H1 (cell line): ENCODE measurements at regions not wholly inside any gene's neighbourhood (a gene's known extent, or its start where the extent isn't known, plus 50 kb on each side); places are given as distances from the start of the nearest gene placed in this dataset.

Experiments used
- CBX5 ChIP-seq: fragments of 300-800, 300-1000 bp; sonication (generic); IDR thresholded peaks from 2 replicates; pipeline ENCODE4 v1.7.1; 2016; ENCODE audit warnings: antibody characterized with exemption, low read length, low read depth
- CTCF ChIP-seq, 3 experiments: IDR thresholded peaks; 1 replicate in 2 of 3; 2 replicates in 1 of 3; pipeline versions ENCODE4 v1.5.1 to v1.6.1; 2011; ENCODE audit warnings: low read length in 3 of 3, mild to moderate bottlenecking in 3 of 3, inconsistent platforms in 2 of 3, low read depth in 1 of 3, moderate library complexity in 1 of 3; ENCODE audit not compliant: insufficient read depth in 1 of 3; ENCODE audit errors: control extremely low read depth in 1 of 3
- EP300 ChIP-seq, 2 experiments: IDR thresholded peaks; 1 replicate in 1 of 2; 2 replicates in 1 of 2; pipeline ENCODE4 v1.6.1; 2011 to 2012; ENCODE audit warnings: low read depth in 2 of 2, low read length in 2 of 2, mild to moderate bottlenecking in 2 of 2, borderline replicate concordance in 1 of 2, inconsistent platforms in 1 of 2, moderate library complexity in 1 of 2
- KDM4A ChIP-seq: IDR thresholded peaks from one replicate; pipeline ENCODE4 v1.7.1; 2012; ENCODE audit warnings: low read depth, mild to moderate bottlenecking, moderate library complexity, low read length, inconsistent platforms; ENCODE audit not compliant: severe bottlenecking
- POLR2A ChIP-seq, 2 experiments: IDR thresholded peaks; 1 replicate in 1 of 2; 2 replicates in 1 of 2; pipeline ENCODE4 v1.6.1; 2011; ENCODE audit warnings: low read depth in 2 of 2, low read length in 2 of 2, mild to moderate bottlenecking in 2 of 2; ENCODE audit errors: control extremely low read depth in 1 of 2
- POLR2AphosphoS5 ChIP-seq: IDR thresholded peaks from 2 replicates; pipeline ENCODE4 v1.6.1; 2011; ENCODE audit warnings: low read depth, low read length
- ZNF274 ChIP-seq: IDR thresholded peaks from 2 replicates; pipeline ENCODE4 v1.7.0; 2012; ENCODE audit warnings: low read length, borderline replicate concordance; ENCODE audit errors: extremely low read depth

GRCh38 chr6:1475174-1475573 lies 85.8 kb downstream of the FOXF2 start:
- TF ChIP-seq CTCF (IDR thresholded peaks at IDR 0.05; ENCODE audit: control extremely low read depth in 1 of 3, insufficient read depth in 1 of 3, low read depth in 1 of 3, low read length in 3 of 3) = no peak
- no peak for TF ChIP-seq ZNF274
- TF ChIP-seq POLR2A (IDR thresholded peaks at IDR 0.05; ENCODE audit: control extremely low read depth in 1 of 2, low read depth in 2 of 2, low read length in 2 of 2) = no peak
- no peak for TF ChIP-seq CBX5
- no peak for TF ChIP-seq EP300 (IDR thresholded peaks at IDR 0.05; ENCODE audit: borderline replicate concordance in 1 of 2, low read depth in 2 of 2, low read length in 2 of 2)
- TF ChIP-seq POLR2AphosphoS5 = no peak
- no peak for TF ChIP-seq KDM4A
